ENCODE measurements at regions not wholly inside any gene's neighbourhood (a gene's known extent, or its start where the extent isn't known, plus 50 kb on each side); places are given as distances from the start of the nearest gene placed in this dataset.
A peak's percentile ranks its signal among the peaks of the same experiment; 100 is the strongest.

- ChIA-PET CTCF (interaction anchor here (1.7 kb wide), 1 partner anchor 10 kb away, joined by 5 read pairs; no protein-coding TSS in a partner anchor), POLR2A (no interaction called here)
- Histone ChIP-seq H3K36me3 (ENCODE audit: control insufficient read depth in 2 of 2, extremely low read depth in 1 of 2, insufficient read depth in 2 of 2, low read length in 2 of 2) (no peaks in the 10 kb centered on the region), H4K20me1 (replicated peaks; ENCODE audit: control insufficient read depth, extremely low read depth, insufficient read depth, low read length) (no peaks in the 10 kb centered on the region), H3K9ac (replicated peaks; ENCODE audit: extremely low read depth, insufficient read depth, low read length) (no peak overlapping the region), H3K27me3 (ENCODE audit: control insufficient read depth in 2 of 2, insufficient read depth in 2 of 2, low read length in 2 of 2) (peaks cover 33 to 52% of the 10 kb centered on the region in 2 experiments), H3K4me2 (ENCODE audit: insufficient read depth, low read length) (no peak overlapping the region), H3K4me1 (ENCODE audit: control insufficient read depth, extremely low read depth, insufficient read depth, low read length) (peaks cover 18% of the 10 kb centered on the region), H3K9me1 (replicated peaks; ENCODE audit: control insufficient read depth, extremely low read depth, insufficient read depth, low read length) (no peaks in the 10 kb centered on the region), H3K4me3 (replicated peaks in 1 of 3; ENCODE audit: insufficient read depth in 1 of 3, low read depth in 1 of 3, low read length in 3 of 3) (no peak overlapping the region), H2AFZ (ENCODE audit: low read depth, low read length) (no peak overlapping the region), H3K9me3 (replicated peaks; ENCODE audit: control insufficient read depth, insufficient read depth, low read length) (no peaks in the 10 kb centered on the region), H3K79me2 (ENCODE audit: control insufficient read depth, insufficient read depth, low read length) (no peaks in the 10 kb centered on the region), H3K27ac (ENCODE audit: insufficient read depth, low read depth, low read length) (no peak overlapping the region)
- DNase-seq (ENCODE audit: low read depth, low spot score) = no peak
- no TSS peak for BruUV-seq (replicated peaks)
- intact Hi-C loops (cut with micrococcal nuclease) = loop anchor here (2.0 kb wide), 1 partner anchor 43 kb away; no protein-coding TSS in a partner anchor
- TF ChIP-seq JUN (IDR thresholded peaks at IDR 0.05; ENCODE audit: borderline replicate concordance, insufficient read depth, insufficient read length, low read depth) (no peak), MYC (IDR thresholded peaks at IDR 0.05; ENCODE audit: low read depth, low read length) (no peak), CTCF (IDR thresholded peaks at IDR 0.05; ENCODE audit: extremely low read depth in 1 of 2, insufficient read depth in 1 of 2, low read depth in 1 of 2, low read length in 2 of 2) (no peak), MAX (IDR thresholded peaks at IDR 0.05; ENCODE audit: insufficient read depth, insufficient read length) (no peak), POLR2A (IDR thresholded peaks at IDR 0.05; ENCODE audit: low read depth, low read length) (no peak), FOS (IDR thresholded peaks at IDR 0.05; ENCODE audit: borderline replicate concordance, insufficient read depth, low read length) (no peak), POLR2AphosphoS5 (IDR thresholded peaks at IDR 0.05; ENCODE audit: insufficient read depth, low read depth, low read length) (no peak), GATA2 (IDR thresholded peaks at IDR 0.05; ENCODE audit: insufficient read depth, insufficient read length, low read depth, low read length) (no peak), EZH2 (IDR thresholded peaks at IDR 0.05; ENCODE audit: borderline replicate concordance, low read depth, low read length, severe bottlenecking) (no peak)
- dilution Hi-C loops (cut with MboI; ENCODE audit: extremely low pct_ligation_motif_present, low sequenced_read_pairs) = no loop called here
- peak; percentile 31 for FAIRE-seq
These were observed 81.8 kb downstream of the NR2F2 start for GRCh38 chr15:96412045-96412905.

All from endothelial cell of umbilical vein (primary cell).